ENCODE measurements at regions not wholly inside any gene's neighbourhood (a gene's known extent, or its start where the extent isn't known, plus 50 kb on each side); places are given as distances from the start of the nearest gene placed in this dataset.
"Not testable (repeated sequence)": the region's sequence is repeated elsewhere in the genome, so short reads cannot be mapped to it uniquely, and the experiment has no call there.

- not testable (repeated sequence) for H3K4me2 ChIP-seq (ENCODE audit: low read length); H3K4me3 ChIP-seq (ENCODE audit: low read depth, low read length); H2BK12ac ChIP-seq (ENCODE audit: low read length); H4K12ac ChIP-seq (ENCODE audit: low read depth, low read length); H3K79me1 ChIP-seq (ENCODE audit: low read length); H2AFZ ChIP-seq (ENCODE audit: insufficient read depth, low read length, poor library complexity); H2AK5ac ChIP-seq (ENCODE audit: low read length); H3K36me3 ChIP-seq (ENCODE audit: control insufficient read depth in 1 of 2, insufficient read depth in 2 of 2, low read length in 2 of 2); H3K14ac ChIP-seq (ENCODE audit: low read length); H3K9ac ChIP-seq (ENCODE audit: low read length); H4K8ac ChIP-seq (ENCODE audit: low read depth, low read length); H4K91ac ChIP-seq (ENCODE audit: low read depth, low read length); H3K27ac ChIP-seq (ENCODE audit: low read depth, low read length); H3K4ac ChIP-seq (ENCODE audit: low read depth, low read length); H3K18ac ChIP-seq (ENCODE audit: low read length); H3K23ac ChIP-seq (ENCODE audit: low read length); H2BK5ac ChIP-seq (ENCODE audit: low read depth, low read length, poor library complexity); H3K4me1 ChIP-seq (ENCODE audit: control insufficient read depth in 1 of 2, insufficient read depth in 2 of 2, low read length in 2 of 2); H3K9me3 ChIP-seq (ENCODE audit: insufficient read depth, low read depth, low read length); H2BK120ac ChIP-seq (ENCODE audit: insufficient read depth, low read length, poor library complexity); DNase-seq; H3K79me2 ChIP-seq (ENCODE audit: control insufficient read depth, insufficient read depth, low read length, poor library complexity); H3K27me3 ChIP-seq (ENCODE audit: insufficient read depth, low read length)
- WGBS (ENCODE audit: extremely low coverage, insufficient coverage, insufficient read length) = no CpG with 5 or more reads among the region's 6 CpGs
Measured at GRCh38 chr4:3983518-3984125, 217.4 kb downstream of the ADRA2C start.

- WGBS (ENCODE audit: extremely low coverage, insufficient coverage, insufficient read length) = no CpG with 5 or more reads among the region's 14 CpGs
- H3K18ac ChIP-seq (ENCODE audit: low read length); H3K9ac ChIP-seq (ENCODE audit: low read length); H3K4me2 ChIP-seq (ENCODE audit: low read length); H3K27ac ChIP-seq (ENCODE audit: low read depth, low read length); H3K36me3 ChIP-seq (ENCODE audit: control insufficient read depth in 1 of 2, insufficient read depth in 2 of 2, low read length in 2 of 2); H4K91ac ChIP-seq (ENCODE audit: low read depth, low read length); H3K79me1 ChIP-seq (ENCODE audit: low read length); H4K8ac ChIP-seq (ENCODE audit: low read depth, low read length); H2BK120ac ChIP-seq (ENCODE audit: insufficient read depth, low read length, poor library complexity); H2AFZ ChIP-seq (ENCODE audit: insufficient read depth, low read length, poor library complexity); H2BK5ac ChIP-seq (ENCODE audit: low read depth, low read length, poor library complexity); H4K12ac ChIP-seq (ENCODE audit: low read depth, low read length); H2BK12ac ChIP-seq (ENCODE audit: low read length); H3K4me1 ChIP-seq (ENCODE audit: control insufficient read depth in 1 of 2, insufficient read depth in 2 of 2, low read length in 2 of 2); H3K4me3 ChIP-seq (ENCODE audit: low read depth, low read length); H3K4ac ChIP-seq (ENCODE audit: low read depth, low read length); H3K14ac ChIP-seq (ENCODE audit: low read length); H2AK5ac ChIP-seq (ENCODE audit: low read length); DNase-seq; H3K79me2 ChIP-seq (ENCODE audit: control insufficient read depth, insufficient read depth, low read length, poor library complexity); H3K27me3 ChIP-seq (ENCODE audit: insufficient read depth, low read length); H3K23ac ChIP-seq (ENCODE audit: low read length); H3K9me3 ChIP-seq (ENCODE audit: insufficient read depth, low read depth, low read length): not testable (repeated sequence)
Measured at GRCh38 chr4:3984796-3985195, 218.6 kb downstream of the ADRA2C start.

GRCh38 chr4:3986412-3986811, 220.2 kb downstream of the ADRA2C start:
- not testable (repeated sequence) for H4K8ac ChIP-seq (ENCODE audit: low read depth, low read length); H3K4me2 ChIP-seq (ENCODE audit: low read length); H3K79me2 ChIP-seq (ENCODE audit: control insufficient read depth, insufficient read depth, low read length, poor library complexity); H3K9ac ChIP-seq (ENCODE audit: low read length); H3K36me3 ChIP-seq (ENCODE audit: control insufficient read depth in 1 of 2, insufficient read depth in 2 of 2, low read length in 2 of 2); H3K4ac ChIP-seq (ENCODE audit: low read depth, low read length); H2BK120ac ChIP-seq (ENCODE audit: insufficient read depth, low read length, poor library complexity); H2BK5ac ChIP-seq (ENCODE audit: low read depth, low read length, poor library complexity); H2AK5ac ChIP-seq (ENCODE audit: low read length); H4K12ac ChIP-seq (ENCODE audit: low read depth, low read length); H3K4me3 ChIP-seq (ENCODE audit: low read depth, low read length); H2AFZ ChIP-seq (ENCODE audit: insufficient read depth, low read length, poor library complexity); H3K27ac ChIP-seq (ENCODE audit: low read depth, low read length); DNase-seq; H3K79me1 ChIP-seq (ENCODE audit: low read length); H3K27me3 ChIP-seq (ENCODE audit: insufficient read depth, low read length); H3K14ac ChIP-seq (ENCODE audit: low read length); H3K23ac ChIP-seq (ENCODE audit: low read length); H4K91ac ChIP-seq (ENCODE audit: low read depth, low read length); H2BK12ac ChIP-seq (ENCODE audit: low read length); H3K4me1 ChIP-seq (ENCODE audit: control insufficient read depth in 1 of 2, insufficient read depth in 2 of 2, low read length in 2 of 2); H3K18ac ChIP-seq (ENCODE audit: low read length); H3K9me3 ChIP-seq (ENCODE audit: insufficient read depth, low read depth, low read length)
- no CpG with 5 or more reads among the region's 5 CpGs for WGBS (ENCODE audit: extremely low coverage, insufficient coverage, insufficient read length)

- H3K18ac ChIP-seq (ENCODE audit: low read length); H3K4ac ChIP-seq (ENCODE audit: low read depth, low read length); H3K9ac ChIP-seq (ENCODE audit: low read length); H2BK12ac ChIP-seq (ENCODE audit: low read length); H3K79me2 ChIP-seq (ENCODE audit: control insufficient read depth, insufficient read depth, low read length, poor library complexity); H2BK120ac ChIP-seq (ENCODE audit: insufficient read depth, low read length, poor library complexity); H3K27me3 ChIP-seq (ENCODE audit: insufficient read depth, low read length); H3K9me3 ChIP-seq (ENCODE audit: insufficient read depth, low read depth, low read length); H4K91ac ChIP-seq (ENCODE audit: low read depth, low read length); H2AK5ac ChIP-seq (ENCODE audit: low read length); H2AFZ ChIP-seq (ENCODE audit: insufficient read depth, low read length, poor library complexity); H4K8ac ChIP-seq (ENCODE audit: low read depth, low read length); H3K4me1 ChIP-seq (ENCODE audit: control insufficient read depth in 1 of 2, insufficient read depth in 2 of 2, low read length in 2 of 2); H4K12ac ChIP-seq (ENCODE audit: low read depth, low read length); H3K36me3 ChIP-seq (ENCODE audit: control insufficient read depth in 1 of 2, insufficient read depth in 2 of 2, low read length in 2 of 2); H3K23ac ChIP-seq (ENCODE audit: low read length); DNase-seq; H3K27ac ChIP-seq (ENCODE audit: low read depth, low read length); H3K4me3 ChIP-seq (ENCODE audit: low read depth, low read length); H2BK5ac ChIP-seq (ENCODE audit: low read depth, low read length, poor library complexity); H3K79me1 ChIP-seq (ENCODE audit: low read length); H3K14ac ChIP-seq (ENCODE audit: low read length); H3K4me2 ChIP-seq (ENCODE audit: low read length): not testable (repeated sequence)
- no CpG with 5 or more reads among the region's 1 CpG for WGBS (ENCODE audit: extremely low coverage, insufficient coverage, insufficient read length)
Measured at GRCh38 chr4:3997386-3997785, 229.3 kb downstream of the OTOP1 start.

Measured in trophoblast cell (in vitro differentiated cells and primary cell).